Prostate gland (tissue), 2 donors: ENCODE measurements at regions not wholly inside any gene's neighbourhood (a gene's known extent, or its start where the extent isn't known, plus 50 kb on each side); places are given as distances from the start of the nearest gene placed in this dataset.
A peak's percentile ranks its signal among the peaks of the same experiment; 100 is the strongest.
"Not testable (repeated sequence)": the region's sequence is repeated elsewhere in the genome, so short reads cannot be mapped to it uniquely, and the experiment has no call there.

Experiments
- DNase-seq: peaks from one replicate; pipeline ENCODE4 v3.0.0-alpha.2; 2019; ENCODE audit warnings: low spot score
- H3K27ac ChIP-seq, 2 donors: fragments of 200-600 bp; sonication (generic); 2 replicates each; pipeline ENCODE4 v1.5.1; 2017 to 2019
- H3K27me3 ChIP-seq: fragments of 200-600 bp; sonication (generic); replicated peaks from 2 replicates; pipeline ENCODE4 v1.5.1; 2019; ENCODE audit not compliant: insufficient read depth
- H3K36me3 ChIP-seq, 2 donors: fragments of 200-600 bp; sonication (generic); 1 replicate in 1 of 2; 2 replicates in 1 of 2; pipeline versions ENCODE4 v1.5.1 to v1.8.1; 2017 to 2019
- H3K4me1 ChIP-seq: fragments of 200-600 bp; sonication (generic); replicated peaks from 2 replicates; pipeline ENCODE4 v1.5.1; 2019
- H3K4me3 ChIP-seq, 2 donors: fragments of 200-600 bp; sonication (generic); 2 replicates each; pipeline ENCODE4 v1.5.1; 2017 to 2019
- H3K9me3 ChIP-seq: fragments of 200-600 bp; sonication (generic); 2 replicates; pipeline ENCODE4 v1.5.1; 2017
- CTCF ChIP-seq, 4 experiments: fragments of 200-600 bp in 2 of 4; fragments of 450-650 bp in 2 of 4; sonication (generic) in 2 of 4; IDR thresholded peaks; 1 replicate in 3 of 4; 2 replicates in 1 of 4; pipeline ENCODE4 v1.5.1; 2016 to 2019; ENCODE audit warnings: antibody characterized with exemption in 4 of 4, mild to moderate bottlenecking in 2 of 4, moderate library complexity in 2 of 4
- POLR2A ChIP-seq: fragments of 450-650 bp; IDR thresholded peaks from one replicate; pipeline ENCODE4 v1.6.1; 2016; ENCODE audit warnings: antibody characterized with exemption, mild to moderate bottlenecking
- POLR2AphosphoS5 ChIP-seq: sonication (generic); formaldehyde crosslinking; IDR thresholded peaks from one replicate; pipeline ENCODE4 v1.6.1; 2017; ENCODE audit warnings: antibody characterized with exemption
- WGBS: methylation state at CpG from one replicate; pipeline ENCODE4 v1.1.5; 2018; 5-methylcytosine and 5-hydroxymethylcytosine counted together
- intact Hi-C: fragments of 100-400 bp; cut with DNase I; formaldehyde crosslinking; loops from one replicate; pipeline ENCODE4 v1.14.2; 2022

- H3K27me3 ChIP-seq = no peaks in the 10 kb centered on the region
- no peaks in the 10 kb centered on the region for H3K9me3 ChIP-seq
- no peaks in the 10 kb centered on the region for H3K4me1 ChIP-seq
- no peak for TF ChIP-seq POLR2AphosphoS5
- TF ChIP-seq CTCF (IDR thresholded peaks at IDR 0.05) = no peak
- no peak for TF ChIP-seq POLR2A
- DNase-seq = no peak
- H3K36me3 ChIP-seq = no peaks in the 10 kb centered on the region
- H3K4me3 ChIP-seq = no peak overlapping the region
- 79% methylated on average over 1 of the region's 1 CpG for WGBS
- H3K27ac ChIP-seq = no peak overlapping the region
- intact Hi-C loops = no loop called here
Measured at GRCh38 chr14:45553981-45554380, 301.0 kb upstream of the MIS18BP1 start.

GRCh38 chr14:45551240-45551820 lies 298.3 kb upstream of the MIS18BP1 start:
- H3K4me1 ChIP-seq, H3K9me3 ChIP-seq, H3K27ac ChIP-seq, H3K4me3 ChIP-seq, H3K36me3 ChIP-seq, H3K27me3 ChIP-seq, intact Hi-C loops, DNase-seq: not testable (repeated sequence)
- WGBS = 60% methylated on average over 16 of the region's 16 CpGs

GRCh38 chr14:45531022-45531421 lies 278.0 kb upstream of the MIS18BP1 start:
- no peak for DNase-seq
- H3K27ac ChIP-seq = no peak overlapping the region
- TF ChIP-seq POLR2AphosphoS5 = no peak
- H3K4me1 ChIP-seq = no peaks in the 10 kb centered on the region
- intact Hi-C loops = no loop called here
- no peaks in the 10 kb centered on the region for H3K36me3 ChIP-seq
- H3K4me3 ChIP-seq = no peak overlapping the region
- no peaks in the 10 kb centered on the region for H3K9me3 ChIP-seq
- 64% methylated on average over 2 of the region's 2 CpGs for WGBS
- no peaks in the 10 kb centered on the region for H3K27me3 ChIP-seq

- DNase-seq = no peak
- Histone ChIP-seq H3K4me3 (no peak overlapping the region), H3K27ac (no peak overlapping the region), H3K27me3 (no peaks in the 10 kb centered on the region), H3K36me3 (no peaks in the 10 kb centered on the region), H3K4me1 (no peaks in the 10 kb centered on the region), H3K9me3 (no peaks in the 10 kb centered on the region)
- intact Hi-C loops = no loop called here
- TF ChIP-seq POLR2A (no peak), POLR2AphosphoS5 (no peak), CTCF (IDR thresholded peaks at IDR 0.05) (peak in 1 of 4 experiments; percentile 23)
- 47% methylated on average over 11 of the region's 14 CpGs for WGBS
Measured at GRCh38 chr14:45526715-45527549, 273.9 kb upstream of the MIS18BP1 start.

- no peaks in the 10 kb centered on the region for H3K9me3 ChIP-seq
- 73% methylated on average over 1 of the region's 1 CpG for WGBS
- H3K27ac ChIP-seq = no peak overlapping the region
- H3K27me3 ChIP-seq = no peaks in the 10 kb centered on the region
- TF ChIP-seq POLR2A (no peak), CTCF (IDR thresholded peaks at IDR 0.05) (no peak)
- H3K4me1 ChIP-seq = no peaks in the 10 kb centered on the region
- no peak for DNase-seq
- intact Hi-C loops = no loop called here
- H3K36me3 ChIP-seq = no peaks in the 10 kb centered on the region
- no peak overlapping the region for H3K4me3 ChIP-seq
Measured at GRCh38 chr14:45519766-45520165, 266.8 kb upstream of the MIS18BP1 start.

- Histone ChIP-seq H3K36me3 (no peaks in the 10 kb centered on the region), H3K4me3 (no peak overlapping the region), H3K27me3 (no peaks in the 10 kb centered on the region), H3K27ac (no peak overlapping the region), H3K9me3 (no peaks in the 10 kb centered on the region), H3K4me1 (no peaks in the 10 kb centered on the region)
- TF ChIP-seq CTCF (IDR thresholded peaks at IDR 0.05) (no peak), POLR2AphosphoS5 (no peak), POLR2A (no peak)
- intact Hi-C loops = no loop called here
- 30% methylated on average over 4 of the region's 4 CpGs for WGBS
- DNase-seq = no peak
Measured at GRCh38 chr14:45492876-45493275, 239.9 kb upstream of the MIS18BP1 start.
